ENCODE measurements at regions not wholly inside any gene's neighbourhood (a gene's known extent, or its start where the extent isn't known, plus 50 kb on each side); places are given as distances from the start of the nearest gene placed in this dataset.

DNA sequence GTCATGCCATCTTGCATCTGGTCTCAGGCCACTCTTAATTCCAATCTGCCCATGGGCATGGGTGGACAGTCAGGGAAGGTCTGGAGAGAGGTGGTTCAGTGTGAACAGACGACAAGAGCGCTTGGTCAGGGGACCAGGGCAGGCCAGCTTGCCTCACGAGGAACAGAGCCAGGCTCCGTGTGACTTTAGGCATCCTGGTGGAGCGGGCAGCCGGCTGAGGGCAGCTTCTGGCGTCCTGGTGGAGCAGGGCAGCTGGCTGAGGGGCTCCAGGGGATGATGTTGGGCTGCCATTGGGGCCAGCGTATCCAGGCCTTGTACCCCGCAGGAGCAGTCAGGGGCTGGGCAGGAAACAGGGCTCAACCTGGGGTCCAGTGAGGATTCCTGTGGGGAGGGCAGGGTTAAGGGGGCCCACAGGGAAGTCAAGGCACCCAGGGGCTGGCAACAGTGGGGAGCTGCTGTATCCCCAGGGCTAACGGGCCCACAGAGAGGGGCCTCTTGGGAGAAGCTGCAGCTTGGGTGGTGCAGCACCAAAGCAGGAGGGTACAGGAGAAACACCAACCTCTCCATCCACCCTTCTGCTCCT is 197.9 kb upstream of the TWIST2 start:
- TF ChIP-seq EP300 (IDR thresholded peaks at IDR 0.05; ENCODE audit: borderline replicate concordance) = no peak
- no peak for TF ChIP-seq YY1 (IDR thresholded peaks at IDR 0.05; ENCODE audit: low read depth)
- no peak for TF ChIP-seq TAF1 (IDR thresholded peaks at IDR 0.05; ENCODE audit: low read depth)
- TF ChIP-seq NFIC (IDR thresholded peaks at IDR 0.05) = no peak
- no peak for TF ChIP-seq FOXM1 (IDR thresholded peaks at IDR 0.05; ENCODE audit: borderline replicate concordance, low read depth)

Measured in Ishikawa (cell line).